H1 (cell line): ENCODE measurements at regions not wholly inside any gene's neighbourhood (a gene's known extent, or its start where the extent isn't known, plus 50 kb on each side); places are given as distances from the start of the nearest gene placed in this dataset.

ENCODE experiments used
- CTCF ChIA-PET: fragments of 300-600 bp; sonication (Branson Sonifier 250); formaldehyde crosslinking; loops from one replicate; lab custom pipeline; 2021; ENCODE audit not compliant: partially characterized antibody; lab: Charles Lee
- POLR2A ChIA-PET: fragments of 300-600 bp; sonication (Branson Sonifier 250); formaldehyde crosslinking; loops from one replicate; lab custom pipeline; 2021; ENCODE audit warnings: inconsistent platforms; ENCODE audit not compliant: partially characterized antibody; lab: Charles Lee
- DNase-seq, 2 experiments: peaks; one replicate each; pipeline versions ENCODE4 v3.0.0 to v3.0.0-alpha.2; 2010 to 2022; ENCODE audit warnings: low spot score in 2 of 2, low read depth in 1 of 2, mixed read lengths in 1 of 2
- FAIRE-seq: peaks from 2 replicates; lab custom pipeline; 2011; peaks lifted over from hg19 to GRCh38; lab: Jason Lieb, UNC
- H2AFZ ChIP-seq: 2 replicates; pipeline ENCODE4 v1.8.1; 2012; ENCODE audit warnings: low read length, inconsistent platforms
- H2AK5ac ChIP-seq: 2 replicates; pipeline ENCODE4 v1.6.1; 2013; ENCODE audit warnings: low read depth, low read length
- H2BK120ac ChIP-seq: replicated peaks from 2 replicates; pipeline ENCODE3; 2013; ENCODE audit warnings: low read depth, low read length, inconsistent platforms
- H2BK12ac ChIP-seq: 2 replicates; pipeline ENCODE4 v1.6.1; 2013; ENCODE audit warnings: low read depth, low read length
- H2BK15ac ChIP-seq: 2 replicates; pipeline ENCODE4 v1.6.1; 2013; ENCODE audit warnings: low read length
- H2BK20ac ChIP-seq: 2 replicates; pipeline ENCODE4 v1.6.1; 2013; ENCODE audit warnings: low read length
- H2BK5ac ChIP-seq: 2 replicates; pipeline ENCODE4 v1.6.1; 2013; ENCODE audit warnings: low read depth, low read length
- H3K14ac ChIP-seq: 2 replicates; pipeline ENCODE4 v1.6.1; 2013; ENCODE audit warnings: inconsistent platforms; ENCODE audit not compliant: insufficient read length
- H3K18ac ChIP-seq: 2 replicates; pipeline ENCODE4 v1.6.1; 2013; ENCODE audit warnings: low read length; ENCODE audit errors: extremely low read depth
- H3K23ac ChIP-seq: 2 replicates; pipeline ENCODE4 v1.6.1; 2013; ENCODE audit warnings: inconsistent platforms; ENCODE audit not compliant: insufficient read length
- H3K23me2 ChIP-seq: 2 replicates; pipeline ENCODE4 v1.6.1; 2013; ENCODE audit warnings: low read depth, low read length
- H3K27ac ChIP-seq: 2 replicates; pipeline ENCODE4 v1.6.1; 2011; ENCODE audit warnings: low read depth, low read length, inconsistent platforms
- H3K27me3 ChIP-seq, 4 experiments: replicated peaks in 1 of 4; 1 replicate in 1 of 4; 2 replicates in 3 of 4; pipeline versions ENCODE4 v1.6.1 to v1.8.1; 2011 to 2013; ENCODE audit warnings: low read length in 3 of 4, mild to moderate bottlenecking in 3 of 4, inconsistent platforms in 2 of 4, mixed read lengths in 2 of 4, moderate library complexity in 1 of 4; ENCODE audit not compliant: control insufficient read depth in 3 of 4, insufficient read depth in 3 of 4; ENCODE audit errors: extremely low read depth in 1 of 4
- H3K36me3 ChIP-seq, 4 experiments: 2 replicates each; pipeline versions ENCODE4 v1.6.1 to v1.8.1; 2011 to 2013; ENCODE audit warnings: mild to moderate bottlenecking in 4 of 4, low read length in 3 of 4, moderate library complexity in 2 of 4, control low read depth in 1 of 4, inconsistent platforms in 1 of 4; ENCODE audit not compliant: insufficient read depth in 4 of 4, control insufficient read depth in 2 of 4
- H3K4ac ChIP-seq: replicated peaks from 2 replicates; pipeline ENCODE3; 2013; ENCODE audit warnings: low read length, low read depth, mixed read lengths, inconsistent platforms; ENCODE audit not compliant: insufficient read length
- H3K4me1 ChIP-seq, 4 experiments: replicated peaks in 1 of 4; 1 replicate in 1 of 4; 2 replicates in 3 of 4; pipeline versions ENCODE4 v1.6.1 to v1.8.1; 2011 to 2013; ENCODE audit warnings: low read length in 3 of 4, inconsistent platforms in 2 of 4, mixed read lengths in 1 of 4; ENCODE audit not compliant: insufficient read depth in 4 of 4, control insufficient read depth in 3 of 4
- H3K4me2 ChIP-seq, 2 experiments: 2 replicates each; pipeline versions ENCODE4 v1.6.1 to v1.8.1; 2011 to 2013; ENCODE audit warnings: low read depth in 2 of 2, low read length in 2 of 2, control low read depth in 1 of 2, inconsistent platforms in 1 of 2, mild to moderate bottlenecking in 1 of 2; ENCODE audit not compliant: insufficient read depth in 1 of 2
- H3K4me3 ChIP-seq, 4 experiments: fragments of 200-600, 300-600 bp in 1 of 4; sonication (generic), shearing (Covaris generic), sonication (Bioruptor Twin) in 1 of 4; 2 replicates each; pipeline versions ENCODE4 v1.5.1 to v1.8.1; 2011 to 2016; ENCODE audit warnings: low read length in 4 of 4, low read depth in 3 of 4, control low read depth in 2 of 4, inconsistent platforms in 2 of 4, mild to moderate bottlenecking in 2 of 4, mixed read lengths in 1 of 4, moderate library complexity in 1 of 4; ENCODE audit not compliant: insufficient read depth in 2 of 4; ENCODE audit errors: extremely low read depth in 1 of 4
- H3K56ac ChIP-seq: replicated peaks from 2 replicates; pipeline ENCODE3; 2013; ENCODE audit warnings: low read depth, mild to moderate bottlenecking, mixed read lengths, low read length, inconsistent platforms; ENCODE audit not compliant: insufficient read length
- H3K79me1 ChIP-seq: 2 replicates; pipeline ENCODE4 v1.6.1; 2013; ENCODE audit warnings: low read depth, low read length, control low read depth
- H3K79me2 ChIP-seq, 2 experiments: 2 replicates each; pipeline versions ENCODE4 v1.6.1 to v1.8.1; 2012 to 2013; ENCODE audit warnings: low read length in 2 of 2, mild to moderate bottlenecking in 2 of 2, inconsistent platforms in 1 of 2; ENCODE audit not compliant: insufficient read depth in 2 of 2, control insufficient read depth in 1 of 2
- H3K9ac ChIP-seq, 4 experiments: replicated peaks in 1 of 4; 1 replicate in 1 of 4; 2 replicates in 3 of 4; pipeline versions ENCODE4 v1.6.1 to v1.8.1; 2011 to 2013; ENCODE audit warnings: low read depth in 3 of 4, low read length in 3 of 4, control low read depth in 2 of 4, mild to moderate bottlenecking in 2 of 4, moderate library complexity in 2 of 4, inconsistent platforms in 1 of 4; ENCODE audit errors: extremely low read depth in 1 of 4
- H3K9me3 ChIP-seq, 2 experiments: 2 replicates each; pipeline versions ENCODE4 v1.6.1 to v1.8.1; 2012 to 2013; ENCODE audit warnings: mild to moderate bottlenecking in 2 of 2, moderate library complexity in 2 of 2, control low read depth in 1 of 2, inconsistent platforms in 1 of 2, low read depth in 1 of 2, low read length in 1 of 2, mixed read lengths in 1 of 2; ENCODE audit not compliant: insufficient read depth in 2 of 2
- H4K20me1 ChIP-seq, 2 experiments: replicated peaks in 1 of 2; 2 replicates each; pipeline versions ENCODE3 to v1.8.1; 2011 to 2013; ENCODE audit warnings: inconsistent platforms in 2 of 2, low read length in 2 of 2, mild to moderate bottlenecking in 1 of 2; ENCODE audit not compliant: insufficient read depth in 2 of 2, control insufficient read depth in 1 of 2
- H4K5ac ChIP-seq: 2 replicates; pipeline ENCODE4 v1.6.1; 2013; ENCODE audit warnings: low read length, low read depth, mixed read lengths, inconsistent platforms; ENCODE audit not compliant: insufficient read length
- H4K8ac ChIP-seq: 2 replicates; pipeline ENCODE4 v1.8.0; 2013; ENCODE audit warnings: mild to moderate bottlenecking, moderate library complexity, low read length, inconsistent platforms; ENCODE audit not compliant: insufficient read depth; ENCODE audit errors: extremely low read depth
- H4K91ac ChIP-seq: replicated peaks from 2 replicates; pipeline ENCODE3; 2013; ENCODE audit warnings: low read length, mixed read lengths, inconsistent platforms; ENCODE audit not compliant: insufficient read length
- BCL11A ChIP-seq, 2 experiments: IDR thresholded peaks; one replicate each; pipeline ENCODE4 v1.6.1; 2011; ENCODE audit warnings: low read depth in 2 of 2, low read length in 2 of 2, mild to moderate bottlenecking in 2 of 2
- CTBP2 ChIP-seq: IDR thresholded peaks from 2 replicates; pipeline ENCODE4 v1.7.0; 2011; ENCODE audit warnings: borderline replicate concordance, mild to moderate bottlenecking, moderate library complexity, mixed read lengths, low read length; ENCODE audit not compliant: insufficient read depth, insufficient read length
- GTF2F1 ChIP-seq: IDR thresholded peaks from 2 replicates; pipeline ENCODE4 v1.6.1; 2012; ENCODE audit warnings: low read depth, low read length, improper control_type of control experiment, borderline replicate concordance
- JUN ChIP-seq: IDR thresholded peaks from 2 replicates; pipeline ENCODE4 v1.6.1; 2011; ENCODE audit warnings: low read depth, mild to moderate bottlenecking, improper control_type of control experiment, low read length
- KDM4A ChIP-seq: IDR thresholded peaks from one replicate; pipeline ENCODE4 v1.7.1; 2012; ENCODE audit warnings: low read depth, mild to moderate bottlenecking, moderate library complexity, low read length, inconsistent platforms; ENCODE audit not compliant: severe bottlenecking
- SRF ChIP-seq: IDR thresholded peaks from 2 replicates; pipeline ENCODE4 v1.6.1; 2011; ENCODE audit warnings: mild to moderate bottlenecking, low read depth, low read length, moderate library complexity
- USF2 ChIP-seq: IDR thresholded peaks from 2 replicates; pipeline ENCODE4 v1.6.1; 2011; ENCODE audit warnings: low read length, improper control_type of control experiment
- WGBS, 2 experiments: shearing (Covaris generic) in 1 of 2; methylation state at CpG; one replicate each; pipeline versions ENCODE4 v1.1.6 to v1.1.7; 2013 to 2015; ENCODE audit warnings: low lambda C conversion rate in 2 of 2, mixed read lengths in 2 of 2, inconsistent platforms in 1 of 2, low coverage in 1 of 2, missing lambda C conversion rate in 1 of 2; ENCODE audit not compliant: insufficient replicate concordance in 2 of 2, insufficient coverage in 1 of 2, insufficient read length in 1 of 2; ENCODE audit errors: extremely low coverage in 1 of 2, missing lambda C conversion rate in 1 of 2; 5-methylcytosine and 5-hydroxymethylcytosine counted together

GRCh38 chr2:19568809-19569208 lies 210.4 kb upstream of the OSR1 start:
- Histone ChIP-seq H3K9me3 (no peaks in the 10 kb centered on the region), H4K20me1 (no peaks in the 10 kb centered on the region), H3K79me2 (no peaks in the 10 kb centered on the region), H4K8ac (no peak overlapping the region), H3K36me3 (no peaks in the 10 kb centered on the region), H2BK15ac (no peak overlapping the region), H2AFZ (no peak overlapping the region), H3K4ac (no peak overlapping the region), H2BK120ac (no peak overlapping the region), H3K27ac (no peak overlapping the region), H2BK20ac (no peak overlapping the region), H3K79me1 (no peaks in the 10 kb centered on the region), H3K23ac (no peak overlapping the region), H3K27me3 (no peaks in the 10 kb centered on the region), H3K9ac (no peak overlapping the region), H3K14ac (no peak overlapping the region), H3K56ac (no peak overlapping the region), H2AK5ac (no peak overlapping the region), H4K91ac (no peak overlapping the region), H3K4me1 (no peaks in the 10 kb centered on the region; a peak in 1 of 7 replicates), H3K4me2 (no peak overlapping the region), H2BK5ac (no peak overlapping the region), H4K5ac (no peak overlapping the region), H3K4me3 (no peak overlapping the region), H2BK12ac (no peak overlapping the region), H3K23me2 (no peaks in the 10 kb centered on the region), H3K18ac (no peak overlapping the region)
- FAIRE-seq (no peak), DNase-seq (no peak)
- WGBS, 2 experiments: 92% methylated on average over 5 of the region's 5 CpGs; no CpG with 5 or more reads in 1 of the 2 experiments
- CTCF ChIA-PET: interaction anchor here (1.4 kb wide), 1 partner anchor 10 kb away, joined by 5 read pairs; no protein-coding TSS in a partner anchor
- POLR2A ChIA-PET: no interaction called here
- TF ChIP-seq USF2 (no peak), CTBP2 (no peak), KDM4A (no peak), JUN (no peak), BCL11A (IDR thresholded peaks at IDR 0.05; ENCODE audit: low read depth in 2 of 2, low read length in 2 of 2) (no peak), SRF (no peak), GTF2F1 (no peak)
